HL-60 (cell line): ENCODE measurements at regions not wholly inside any gene's neighbourhood (a gene's known extent, or its start where the extent isn't known, plus 50 kb on each side); places are given as distances from the start of the nearest gene placed in this dataset.
"Not testable (repeated sequence)": the region's sequence is repeated elsewhere in the genome, so short reads cannot be mapped to it uniquely, and the experiment has no call there.

Experiments used
- DNase-seq, 2 experiments: peaks; one replicate each; pipeline ENCODE4 v3.0.0-alpha.2; 2010 to 2020; ENCODE audit warnings: low read depth in 1 of 2, low spot score in 1 of 2
- H3K27ac ChIP-seq: fragments of 250-450 bp; sonication (Bioruptor Pico); replicated peaks from 2 replicates; pipeline ENCODE4 v1.5.1; 2020; ENCODE audit warnings: mild to moderate bottlenecking, moderate library complexity
- H3K27me3 ChIP-seq: fragments of 250-450 bp; sonication (Bioruptor Pico); 2 replicates; pipeline ENCODE4 v1.5.1; 2021; ENCODE audit warnings: mild to moderate bottlenecking, moderate library complexity; ENCODE audit not compliant: insufficient read depth, poor library complexity, severe bottlenecking
- H3K4me3 ChIP-seq: replicated peaks from 2 replicates; pipeline ENCODE4 v1.5.1; 2011; ENCODE audit warnings: mild to moderate bottlenecking, control low read depth, low read length; ENCODE audit not compliant: insufficient read depth
- CTCF ChIP-seq: IDR thresholded peaks from one replicate; pipeline ENCODE4 v1.5.1; 2011; ENCODE audit warnings: low read length, control low read depth, inconsistent platforms; ENCODE audit not compliant: insufficient read depth
- GABPA ChIP-seq: IDR thresholded peaks from 2 replicates; pipeline ENCODE4 v1.6.1; 2012; ENCODE audit warnings: low read depth
- POLR2AphosphoS5 ChIP-seq: IDR thresholded peaks from 2 replicates; pipeline ENCODE4 v1.6.1; 2012; ENCODE audit warnings: low read depth
- REST ChIP-seq: IDR thresholded peaks from 2 replicates; pipeline ENCODE4 v1.6.1; 2012; ENCODE audit warnings: low read depth; ENCODE audit not compliant: insufficient replicate concordance
- SPI1 ChIP-seq: IDR thresholded peaks from 2 replicates; pipeline ENCODE4 v1.6.1; 2012; ENCODE audit warnings: low read depth, mild to moderate bottlenecking, borderline replicate concordance

GRCh38 chr6:140784573-140784972 lies 1348.2 kb upstream of the GJE1 start:
- H3K4me3 ChIP-seq: no peak overlapping the region
- no peak overlapping the region for H3K27ac ChIP-seq
- no peak for DNase-seq
- TF ChIP-seq CTCF (no peak), POLR2AphosphoS5 (no peak), REST (no peak), SPI1 (no peak), GABPA (no peak)
- H3K27me3 ChIP-seq: no peaks in the 10 kb centered on the region

GRCh38 chr6:140783504-140783903 lies 1349.2 kb upstream of the GJE1 start:
- not testable (repeated sequence) for H3K27ac ChIP-seq, DNase-seq, H3K27me3 ChIP-seq, H3K4me3 ChIP-seq

- Histone ChIP-seq H3K27ac (no peak overlapping the region), H3K4me3 (no peak overlapping the region), H3K27me3 (no peaks in the 10 kb centered on the region)
- DNase-seq: no peak
- TF ChIP-seq CTCF: no peak
- TF ChIP-seq GABPA: no peak
- TF ChIP-seq SPI1: no peak
These were observed 1349.8 kb upstream of the GJE1 start for GRCh38 chr6:140782941-140783340.

- TF ChIP-seq GABPA (no peak), REST (no peak), SPI1 (no peak), POLR2AphosphoS5 (no peak), CTCF (no peak)
- no peak overlapping the region for H3K4me3 ChIP-seq
- DNase-seq: no peak
- no peaks in the 10 kb centered on the region for H3K27me3 ChIP-seq
- no peak overlapping the region for H3K27ac ChIP-seq
These were observed 1352.6 kb upstream of the GJE1 start for GRCh38 chr6:140779991-140780596.
